GM12878 (cell line): ENCODE measurements at regions not wholly inside any gene's neighbourhood (a gene's known extent, or its start where the extent isn't known, plus 50 kb on each side); places are given as distances from the start of the nearest gene placed in this dataset.

ENCODE experiments used
- ATAC-seq: fragments of 200-7000 bp; cut with Tn5 transposase; 3 replicates; pipeline ENCODE4 v1.9.1; 2020; ENCODE audit warnings: mild to moderate bottlenecking, moderate library complexity
- BruUV-seq: library from RNA; stranded (reverse); fragments of 400-500 nt; replicated peaks from 2 replicates; lab custom pipeline; 2021; lab: Mats Ljungman, UMichigan
- CTCF ChIA-PET: fragments of 300-600 bp; sonication (Branson Sonifier 250); formaldehyde crosslinking; extraction: SDS; loops from one replicate; lab custom pipeline; 2021; ENCODE audit warnings: inconsistent platforms; lab: Yijun Ruan, JAX
- POLR2A ChIA-PET: fragments of 350-600 bp; formaldehyde crosslinking; extraction: SDS; loops from one replicate; lab custom pipeline; 2021; ENCODE audit warnings: inconsistent platforms; lab: Charles Lee
- RAD21 ChIA-PET: fragments of 300-600 bp; sonication (Branson Sonifier 250); formaldehyde crosslinking; loops from one replicate; lab custom pipeline; 2023; ENCODE audit warnings: antibody characterized with exemption; ENCODE audit not compliant: unreplicated experiment; lab: Charles Lee
- SMC1A ChIA-PET: fragments of 300-600 bp; sonication (Branson Sonifier 250); formaldehyde crosslinking; loops from one replicate; lab custom pipeline; 2023; ENCODE audit not compliant: unreplicated experiment, uncharacterized antibody; lab: Charles Lee
- DNase-seq: peaks from one replicate; pipeline ENCODE4 v3.0.0-alpha.2; 2011; ENCODE audit warnings: low read depth, low spot score
- FAIRE-seq: peaks from 3 replicates; lab custom pipeline; 2011; peaks lifted over from hg19 to GRCh38; lab: Jason Lieb, UNC
- H2AFZ ChIP-seq: 2 replicates; pipeline ENCODE4 v1.6.0; 2011; ENCODE audit warnings: low read depth, low read length, control low read depth; ENCODE audit not compliant: control insufficient read depth
- H3K27ac ChIP-seq: 2 replicates; pipeline ENCODE4 v1.5.1; 2011; ENCODE audit warnings: control low read depth; ENCODE audit not compliant: control insufficient read depth, insufficient read depth
- H3K27me3 ChIP-seq, 2 experiments: replicated peaks in 1 of 2; 2 replicates each; pipeline versions ENCODE4 v1.6.0 to v1.6.1; 2011; ENCODE audit warnings: low read length in 1 of 2; ENCODE audit not compliant: control insufficient read depth in 2 of 2, insufficient read depth in 2 of 2
- H3K36me3 ChIP-seq, 2 experiments: 2 replicates each; pipeline ENCODE4 v1.5.1; 2011; ENCODE audit warnings: low read length in 1 of 2; ENCODE audit not compliant: control insufficient read depth in 2 of 2, insufficient read depth in 2 of 2
- H3K4me1 ChIP-seq: 2 replicates; pipeline ENCODE4 v1.6.1; 2011; ENCODE audit warnings: mild to moderate bottlenecking, low read length, moderate library complexity, mixed read lengths; ENCODE audit not compliant: control insufficient read depth, insufficient read depth
- H3K4me2 ChIP-seq: 2 replicates; pipeline ENCODE4 v1.6.0; 2011; ENCODE audit warnings: control low read depth; ENCODE audit not compliant: control insufficient read depth, insufficient read depth
- H3K4me3 ChIP-seq: fragments of 200-600 bp; sonication (generic); 2 replicates; pipeline ENCODE4 v1.5.1; 2016
- H3K79me2 ChIP-seq: 2 replicates; pipeline ENCODE4 v1.6.0; 2011; ENCODE audit warnings: low read length; ENCODE audit not compliant: control insufficient read depth, insufficient read depth
- H3K9ac ChIP-seq: 2 replicates; pipeline ENCODE4 v1.8.0; 2011; ENCODE audit warnings: low read length, control low read depth, mixed read lengths; ENCODE audit not compliant: control insufficient read depth, insufficient read depth
- H3K9me3 ChIP-seq: replicated peaks from 3 replicates; pipeline ENCODE4 v1.5.1; 2011; ENCODE audit warnings: mild to moderate bottlenecking, low read length; ENCODE audit not compliant: control insufficient read depth, insufficient read depth
- H4K20me1 ChIP-seq: 2 replicates; pipeline ENCODE4 v1.6.0; 2011; ENCODE audit not compliant: control insufficient read depth, insufficient read depth
- ATF2 ChIP-seq: IDR thresholded peaks from 2 replicates; pipeline ENCODE4 v1.6.1; 2012; ENCODE audit warnings: low read length, inconsistent platforms
- BHLHE40 ChIP-seq, 2 experiments: fragments of 450-650 bp in 1 of 2; IDR thresholded peaks; 2 replicates each; pipeline ENCODE4 v1.6.1; 2011 to 2017; ENCODE audit warnings: low read depth in 2 of 2, borderline replicate concordance in 1 of 2, improper control_type of control experiment in 1 of 2, low read length in 1 of 2, mild to moderate bottlenecking in 1 of 2
- CREB1 ChIP-seq: IDR thresholded peaks from 2 replicates; pipeline ENCODE4 v1.6.1; 2012; ENCODE audit warnings: low read depth, mild to moderate bottlenecking, inconsistent platforms
- EZH2 ChIP-seq: IDR thresholded peaks from 2 replicates; pipeline ENCODE4 v1.6.1; 2012; ENCODE audit warnings: low read depth, mild to moderate bottlenecking, control low read depth, inconsistent platforms, low read length, borderline replicate concordance; ENCODE audit not compliant: control insufficient read depth
- HDAC6 ChIP-seq: fragments of 200-600 bp; sonication (generic); IDR thresholded peaks from one replicate; pipeline ENCODE4 v1.8.0; 2017; ENCODE audit warnings: antibody characterized with exemption; ENCODE audit not compliant: unreplicated experiment
- NR2C2 ChIP-seq: IDR thresholded peaks from 2 replicates; pipeline ENCODE4 v1.6.1; 2011; ENCODE audit warnings: borderline replicate concordance, low read depth; ENCODE audit not compliant: control insufficient read depth, insufficient read length
- RCOR1 ChIP-seq: conservative IDR thresholded peaks from 2 replicates; pipeline ENCODE4 v1.6.1; 2012; ENCODE audit warnings: low read depth, low read length, improper control_type of control experiment
- WGBS: methylation state at CpG from one replicate; pipeline ENCODE4 v1.1.6; 2016; ENCODE audit warnings: low lambda C conversion rate; ENCODE audit not compliant: insufficient replicate concordance, insufficient coverage; ENCODE audit errors: missing lambda C conversion rate; 5-methylcytosine and 5-hydroxymethylcytosine counted together
- in situ Hi-C: fragments of 300-500 bp; cut with MboI; formaldehyde crosslinking; loops from 9 replicates; pipeline ENCODE4 v1.14.3; 2018; ENCODE audit warnings: mixed read lengths
- intact Hi-C: fragments of 100-400 bp; cut with micrococcal nuclease; formaldehyde crosslinking; loops from one replicate; pipeline ENCODE4 v1.14.2; 2022; ENCODE audit not compliant: unreplicated experiment

- H2AFZ ChIP-seq: no peak overlapping the region
- FAIRE-seq: no peak
- no peaks in the 10 kb centered on the region for H3K79me2 ChIP-seq
- no peaks in the 10 kb centered on the region for H4K20me1 ChIP-seq
- ChIA-PET POLR2A (no interaction called here), CTCF (no interaction called here), SMC1A (interaction anchor here (1.0 kb wide), 1 partner anchor 69 kb away, joined by 3 read pairs; no protein-coding TSS in a partner anchor), RAD21 (no interaction called here)
- H3K36me3 ChIP-seq: no peaks in the 10 kb centered on the region
- intact Hi-C loops (no loop called here), in situ Hi-C loops (no loop called here)
- DNase-seq: no peak
- no peak overlapping the region for H3K4me2 ChIP-seq
- H3K9me3 ChIP-seq: no peaks in the 10 kb centered on the region
- no peak overlapping the region for H3K4me3 ChIP-seq
- no TSS peak for BruUV-seq
- no peak overlapping the region for H3K27ac ChIP-seq
- TF ChIP-seq HDAC6 (no peak), ATF2 (no peak), BHLHE40 (IDR thresholded peaks at IDR 0.05; ENCODE audit: borderline replicate concordance in 1 of 2, low read depth in 2 of 2, low read length in 1 of 2) (no peak), CREB1 (no peak), NR2C2 (no peak), RCOR1 (no peak), EZH2 (no peak)
- H3K27me3 ChIP-seq: no peaks in the 10 kb centered on the region
- no peak for ATAC-seq
- 15% methylated on average over 3 of the region's 3 CpGs for WGBS
- no peak overlapping the region for H3K9ac ChIP-seq
- H3K4me1 ChIP-seq: no peaks in the 10 kb centered on the region
Measured at GRCh38 chr13:106865716-106866440, 297.9 kb upstream of the ARGLU1 start.
